ENCODE measurements at regions not wholly inside any gene's neighbourhood (a gene's known extent, or its start where the extent isn't known, plus 50 kb on each side); places are given as distances from the start of the nearest gene placed in this dataset.
A peak's percentile ranks its signal among the peaks of the same experiment; 100 is the strongest.

DNA sequence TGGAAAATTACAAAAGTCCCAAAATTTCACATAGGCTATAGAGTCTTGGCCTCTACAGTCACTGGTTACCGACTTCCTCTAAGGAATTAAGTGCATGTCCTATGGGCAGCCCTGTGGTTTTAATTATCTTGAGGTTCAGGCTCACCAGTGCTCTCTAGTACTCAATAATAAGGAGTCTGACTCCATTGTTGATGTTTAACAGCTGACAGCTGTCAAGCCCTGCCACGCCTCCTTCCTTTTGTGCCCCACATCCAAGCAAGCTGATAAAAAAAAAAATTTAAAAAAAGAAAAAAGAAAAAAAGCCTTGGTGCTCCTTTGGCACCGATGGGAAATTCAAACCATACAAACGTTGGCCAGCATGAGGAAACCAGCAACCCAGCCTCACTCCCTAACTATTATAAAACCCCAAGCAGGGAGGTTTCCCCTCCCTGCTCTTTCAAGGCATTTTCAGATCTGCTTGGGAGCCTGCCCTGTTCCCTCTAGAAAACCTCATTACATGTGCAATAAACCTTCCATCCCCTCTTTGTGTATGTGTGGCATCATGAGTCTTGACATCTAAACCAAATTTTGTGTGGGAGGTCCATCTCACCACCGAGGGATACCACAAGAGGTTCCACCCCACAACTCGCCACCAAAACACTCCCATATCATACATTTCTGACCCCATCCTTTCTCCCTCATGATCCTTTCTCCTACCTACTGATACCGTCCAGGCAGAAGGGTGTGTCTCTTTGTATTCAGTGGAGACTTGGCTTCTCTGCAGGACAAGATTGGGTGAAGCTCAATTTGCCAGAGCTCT is 70.9 kb upstream of the CCDC71L start:
- Histone ChIP-seq H3K27ac (no peak overlapping the region), H3K36me3 (no peaks in the 10 kb centered on the region), H3K4me1 (peaks cover 0 to 17% (median 0%) of the 10 kb centered on the region in 4 donors), H3K27me3 (no peaks in the 10 kb centered on the region), H3K9me3 (peaks cover 0 to 9% (median 0%) of the 10 kb centered on the region in 4 donors), H3K4me3 (no peak overlapping the region)
- WGBS, 2 donors, result 57 to 58% methylated on average over 7 of the region's 7 CpGs
- DNase-seq (ENCODE audit: low spot score in 2 of 2), result no peak
- TF ChIP-seq POLR2A (IDR thresholded peaks at IDR 0.05), result no peak
- no peak for TF ChIP-seq EP300 (IDR thresholded peaks at IDR 0.05)
- TF ChIP-seq, protein P1, sequence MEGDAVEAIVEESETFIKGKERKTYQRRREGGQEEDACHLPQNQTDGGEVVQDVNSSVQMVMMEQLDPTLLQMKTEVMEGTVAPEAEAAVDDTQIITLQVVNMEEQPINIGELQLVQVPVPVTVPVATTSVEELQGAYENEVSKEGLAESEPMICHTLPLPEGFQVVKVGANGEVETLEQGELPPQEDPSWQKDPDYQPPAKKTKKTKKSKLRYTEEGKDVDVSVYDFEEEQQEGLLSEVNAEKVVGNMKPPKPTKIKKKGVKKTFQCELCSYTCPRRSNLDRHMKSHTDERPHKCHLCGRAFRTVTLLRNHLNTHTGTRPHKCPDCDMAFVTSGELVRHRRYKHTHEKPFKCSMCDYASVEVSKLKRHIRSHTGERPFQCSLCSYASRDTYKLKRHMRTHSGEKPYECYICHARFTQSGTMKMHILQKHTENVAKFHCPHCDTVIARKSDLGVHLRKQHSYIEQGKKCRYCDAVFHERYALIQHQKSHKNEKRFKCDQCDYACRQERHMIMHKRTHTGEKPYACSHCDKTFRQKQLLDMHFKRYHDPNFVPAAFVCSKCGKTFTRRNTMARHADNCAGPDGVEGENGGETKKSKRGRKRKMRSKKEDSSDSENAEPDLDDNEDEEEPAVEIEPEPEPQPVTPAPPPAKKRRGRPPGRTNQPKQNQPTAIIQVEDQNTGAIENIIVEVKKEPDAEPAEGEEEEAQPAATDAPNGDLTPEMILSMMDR (IDR thresholded peaks at IDR 0.05), result no peak

DNA sequence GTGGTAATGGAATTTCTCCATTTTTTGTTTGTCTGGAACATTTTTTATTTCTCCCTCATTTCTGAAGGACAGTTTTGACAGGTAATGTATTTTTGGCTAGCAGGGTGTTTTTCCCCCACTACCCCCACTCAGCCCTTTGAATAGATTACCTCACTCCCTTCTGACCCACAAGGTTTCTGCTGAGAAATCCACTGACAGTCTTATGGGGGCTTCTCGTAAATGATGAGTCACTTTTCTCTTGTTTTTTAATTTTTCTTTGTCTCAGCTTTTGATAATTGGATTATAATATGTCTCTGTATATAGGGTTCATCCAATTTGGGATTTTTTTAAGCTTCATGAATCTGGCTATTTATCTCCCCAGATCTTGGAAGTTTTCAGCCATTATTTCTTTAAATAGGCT is 74.7 kb upstream of the CCDC71L start:
- no peak overlapping the region for H3K27ac ChIP-seq
- peaks cover 0 to 9% (median 0%) of the 10 kb centered on the region in 4 donors for H3K9me3 ChIP-seq
- 77 to 96% methylated on average over 1 of the region's 1 CpG for WGBS, 2 donors
- no peaks in the 10 kb centered on the region for H3K36me3 ChIP-seq
- no peak overlapping the region for H3K4me3 ChIP-seq
- H3K4me1 ChIP-seq, result peaks cover 0 to 17% (median 0%) of the 10 kb centered on the region in 4 donors
- no peak for DNase-seq (ENCODE audit: low spot score in 2 of 2)
- TF ChIP-seq, protein P1 (IDR thresholded peaks at IDR 0.05), result no peak
- no peak for TF ChIP-seq EP300 (IDR thresholded peaks at IDR 0.05)
- no peak for TF ChIP-seq POLR2A (IDR thresholded peaks at IDR 0.05)
- no peaks in the 10 kb centered on the region for H3K27me3 ChIP-seq

DNA sequence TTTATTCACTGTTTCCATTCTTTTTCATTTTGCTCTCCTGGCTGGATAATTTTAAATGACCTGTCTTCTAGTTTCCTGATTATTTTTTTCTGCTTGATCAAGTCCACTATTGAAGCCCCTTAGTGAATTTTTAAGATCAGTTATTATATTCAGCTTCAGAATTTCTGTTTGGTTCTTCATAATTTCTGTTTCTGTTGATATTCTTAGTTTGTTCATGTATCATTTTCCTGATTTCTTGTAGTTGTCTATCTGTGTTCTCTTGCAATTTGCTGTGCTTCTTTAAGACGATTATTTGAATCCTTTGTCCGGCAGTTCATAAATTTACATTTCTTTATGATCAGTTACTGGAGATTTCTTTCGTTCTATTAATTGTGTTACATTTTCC is 75.2 kb upstream of the CCDC71L start:
- Histone ChIP-seq H3K27me3 (no peaks in the 10 kb centered on the region), H3K9me3 (peaks cover 0 to 9% (median 0%) of the 10 kb centered on the region in 4 donors), H3K27ac (no peak overlapping the region), H3K36me3 (no peaks in the 10 kb centered on the region), H3K4me1 (peaks cover 0 to 17% (median 0%) of the 10 kb centered on the region in 4 donors), H3K4me3 (no peak overlapping the region)
- TF ChIP-seq POLR2A (IDR thresholded peaks at IDR 0.05) (no peak), EP300 (IDR thresholded peaks at IDR 0.05) (no peak)
- TF ChIP-seq, protein P1 (IDR thresholded peaks at IDR 0.05), result no peak
- 93% methylated on average over 3 of the region's 3 CpGs for WGBS, 2 donors
- no peak for DNase-seq (ENCODE audit: low spot score in 2 of 2)

DNA sequence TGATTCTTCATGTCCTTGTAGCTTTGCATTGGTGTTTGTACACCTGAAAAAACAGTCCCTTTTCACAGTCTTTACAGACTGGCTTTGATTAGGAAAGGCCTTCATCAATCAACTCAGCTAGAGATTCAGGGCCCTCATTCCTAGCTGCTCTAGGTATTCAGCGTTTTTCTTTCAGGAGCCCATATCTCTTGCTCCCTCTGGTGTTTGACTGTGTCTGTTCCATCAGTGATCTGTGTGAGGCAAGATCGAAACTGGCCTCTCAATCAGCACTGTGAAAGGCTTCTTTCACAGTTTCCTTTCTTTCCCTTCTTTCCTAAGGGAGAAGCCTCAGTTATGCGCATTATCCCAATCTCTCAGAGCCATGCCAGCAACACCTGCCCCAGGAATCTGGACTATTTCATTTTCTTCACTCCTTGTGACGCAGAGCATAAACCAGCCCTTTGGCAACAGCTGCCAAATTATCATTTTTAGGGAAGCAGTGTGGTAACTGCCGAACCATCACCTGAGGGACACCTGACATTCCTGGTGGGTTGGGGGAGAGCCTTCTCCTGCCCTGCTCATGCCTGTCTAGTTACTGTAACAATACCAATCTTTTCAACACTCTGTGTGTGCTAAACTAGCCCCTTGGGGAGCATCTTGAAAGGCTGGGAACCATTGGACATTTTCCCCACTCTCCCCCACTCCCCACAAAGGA is 75.7 kb upstream of the CCDC71L start:
- WGBS, 2 donors, result 40 to 41% methylated on average over 5 of the region's 5 CpGs
- Histone ChIP-seq H3K4me1 (peaks cover 0 to 12% (median 0%) of the 10 kb centered on the region in 4 donors), H3K27me3 (no peaks in the 10 kb centered on the region), H3K27ac (peak overlapping the region in 2 of 4 donors; percentile 36 to 41), H3K4me3 (no peak overlapping the region), H3K9me3 (peaks cover 0 to 9% (median 0%) of the 10 kb centered on the region in 4 donors), H3K36me3 (no peaks in the 10 kb centered on the region)
- peak in 1 of 2 donors; percentile 67 for DNase-seq (ENCODE audit: low spot score in 2 of 2)
- no peak for TF ChIP-seq POLR2A (IDR thresholded peaks at IDR 0.05)
- TF ChIP-seq, protein P1 (IDR thresholded peaks at IDR 0.05), result peak; percentile 22 to 80 (median 53)

DNA sequence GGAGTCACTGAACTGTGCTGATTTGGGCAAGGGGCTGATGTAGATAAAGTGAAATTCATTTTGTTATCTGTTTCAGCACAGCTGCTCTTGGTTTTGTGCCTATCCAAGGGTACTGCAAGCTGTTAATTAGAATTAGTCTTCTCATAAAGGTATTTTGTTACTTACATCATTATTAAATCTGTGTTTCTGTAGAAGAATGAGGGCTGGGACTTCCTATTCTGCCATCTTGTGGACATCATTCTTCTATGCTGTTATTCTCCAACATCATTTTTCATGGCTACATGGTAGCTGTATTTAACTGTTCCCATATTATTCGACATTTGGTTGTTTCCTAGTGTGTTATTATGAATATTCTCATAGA is 76.2 kb upstream of the CCDC71L start:
- 76 to 86% methylated on average over 1 of the region's 1 CpG for WGBS, 2 donors
- Histone ChIP-seq H3K4me1 (peaks cover 0 to 7% (median 0%) of the 10 kb centered on the region in 4 donors), H3K36me3 (no peaks in the 10 kb centered on the region), H3K27me3 (no peaks in the 10 kb centered on the region), H3K4me3 (no peak overlapping the region), H3K27ac (peak overlapping the region in 1 of 4 donors; percentile 36), H3K9me3 (peaks cover 0 to 9% (median 0%) of the 10 kb centered on the region in 4 donors)
- no peak for DNase-seq (ENCODE audit: low spot score in 2 of 2)
- TF ChIP-seq POLR2A (IDR thresholded peaks at IDR 0.05), result no peak
- TF ChIP-seq, protein P1 (IDR thresholded peaks at IDR 0.05), result peak in 1 of 5 experiments; percentile 18

All from tibial nerve (tissue), 4 donors.